Dendritic cell treated with granulocyte-macrophage colony-stimulating factor and Interleukin-4, amounts not matched to agents 40 ng/mL and 50 ng/mL, for 4 days (primary cell): ENCODE measurements at regions not wholly inside any gene's neighbourhood (a gene's known extent, or its start where the extent isn't known, plus 50 kb on each side); places are given as distances from the start of the nearest gene placed in this dataset.

Experiments
- H3K27ac Mint-ChIP-seq: one replicate; pipeline ENCODE4 v1.8.0; 2022; ENCODE audit warnings: mild to moderate bottlenecking, mixed read lengths
- H3K27me3 Mint-ChIP-seq: one replicate; pipeline ENCODE4 v1.8.0; 2022; ENCODE audit warnings: mild to moderate bottlenecking, mixed read lengths
- H3K36me3 Mint-ChIP-seq: one replicate; pipeline ENCODE4 v1.8.0; 2022; ENCODE audit warnings: low read depth, mixed read lengths
- H3K4me1 Mint-ChIP-seq: one replicate; pipeline ENCODE4 v1.8.0; 2022; ENCODE audit warnings: low read depth, mixed read lengths
- H3K4me3 Mint-ChIP-seq: one replicate; pipeline ENCODE4 v1.8.0; 2022; ENCODE audit warnings: mild to moderate bottlenecking, moderate library complexity, mixed read lengths
- H3K9me3 Mint-ChIP-seq: one replicate; pipeline ENCODE4 v1.8.0; 2022; ENCODE audit warnings: mixed read lengths
- intact Hi-C: fragments of 100-400 bp; cut with micrococcal nuclease; formaldehyde crosslinking; loops from one replicate; pipeline ENCODE4 v1.15.0; 2022

DNA sequence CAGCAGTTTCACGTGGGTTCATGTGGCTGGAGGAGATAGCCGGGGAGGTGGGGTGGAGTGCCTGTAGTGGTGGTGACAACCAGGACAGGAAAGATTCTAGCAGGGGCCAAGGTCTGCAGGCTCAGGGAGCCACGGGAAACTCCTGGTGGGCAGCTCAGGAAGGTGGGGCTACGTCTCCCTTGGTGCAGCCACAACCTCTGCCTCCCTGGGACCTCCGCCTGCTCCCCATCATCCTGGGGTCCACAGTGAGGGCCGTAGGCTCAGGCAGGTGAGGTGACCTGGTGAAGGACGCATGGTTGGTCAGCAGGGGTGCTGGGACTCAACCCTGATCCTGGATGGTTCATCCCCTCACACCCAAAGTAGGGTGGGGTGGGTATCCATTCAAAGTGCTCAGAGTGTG, 524.1 kb downstream of the TBC1D22A start:
- H3K27me3 Mint-ChIP-seq: no peaks in the 10 kb centered on the region
- H3K36me3 Mint-ChIP-seq: no peaks in the 10 kb centered on the region
- H3K9me3 Mint-ChIP-seq: no peaks in the 10 kb centered on the region
- H3K4me1 Mint-ChIP-seq: no peaks in the 10 kb centered on the region
- no peak overlapping the region for H3K4me3 Mint-ChIP-seq
- no peak overlapping the region for H3K27ac Mint-ChIP-seq
- intact Hi-C loops: no loop called here

DNA sequence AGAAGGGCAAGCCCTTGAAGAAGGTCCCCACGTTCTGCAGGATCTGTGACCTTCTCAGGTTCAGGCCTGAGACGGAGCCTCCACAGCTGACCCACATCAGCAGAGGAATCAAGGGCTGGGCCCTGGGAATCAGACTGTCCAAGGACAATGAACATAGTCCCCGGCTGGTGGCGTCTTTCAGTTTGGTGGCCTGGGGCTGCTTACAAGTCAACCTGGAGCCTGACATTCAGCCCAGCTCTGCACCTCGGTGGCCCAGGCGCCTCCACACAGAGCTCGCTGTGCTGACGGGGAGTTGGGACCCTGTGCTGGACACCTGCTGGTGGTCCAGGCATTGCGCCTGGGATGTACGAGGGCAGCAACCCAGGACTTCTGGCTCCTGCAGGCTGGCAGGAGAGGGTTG, 523.5 kb downstream of the TBC1D22A start:
- Mint-ChIP-seq H3K27me3 (no peaks in the 10 kb centered on the region), H3K4me3 (no peak overlapping the region), H3K9me3 (no peaks in the 10 kb centered on the region), H3K27ac (no peak overlapping the region), H3K36me3 (no peaks in the 10 kb centered on the region), H3K4me1 (no peaks in the 10 kb centered on the region)
- intact Hi-C loops: no loop called here

DNA sequence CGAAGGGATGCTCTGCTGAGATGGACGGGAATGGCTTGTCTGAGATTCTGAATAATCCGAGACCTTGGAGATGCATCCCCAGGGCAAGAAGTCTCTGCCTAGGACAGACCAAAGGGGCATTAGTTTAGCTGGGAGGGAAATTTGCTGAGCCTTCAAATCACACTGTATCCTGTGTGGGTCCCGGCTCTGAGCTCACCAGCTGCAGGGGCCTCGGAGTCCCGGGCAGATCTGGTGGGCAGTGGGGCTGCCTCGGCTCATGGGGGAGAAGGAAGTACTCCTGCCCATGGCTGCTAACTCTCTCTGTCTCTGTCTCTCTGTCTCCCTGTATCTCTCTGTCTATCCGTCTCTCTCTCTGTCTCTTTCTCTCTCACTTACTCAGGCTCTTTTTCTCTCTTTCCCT, 522.4 kb downstream of the TBC1D22A start:
- H3K27ac Mint-ChIP-seq: no peak overlapping the region
- H3K27me3 Mint-ChIP-seq: no peaks in the 10 kb centered on the region

DNA sequence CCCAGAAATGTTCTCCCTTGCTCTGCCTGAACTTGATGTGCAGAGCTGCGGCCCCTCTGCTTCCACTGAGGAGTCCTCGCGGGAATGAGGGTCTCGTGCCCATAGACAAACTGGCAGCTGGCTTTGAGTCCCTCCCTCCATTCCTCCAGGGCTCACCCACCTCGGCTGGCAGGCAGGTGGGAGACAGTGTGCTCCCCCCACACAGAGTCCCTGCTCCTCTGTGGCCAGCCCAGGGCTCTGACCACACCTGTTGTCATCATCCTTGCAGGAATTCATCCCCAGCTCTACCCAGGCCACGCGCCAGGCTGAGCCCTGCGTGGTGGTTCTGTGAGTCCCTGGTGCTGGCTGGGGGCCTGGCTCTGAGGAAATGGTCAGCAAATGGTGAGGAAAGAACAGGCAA, 521.9 kb downstream of the TBC1D22A start:
- H3K27ac Mint-ChIP-seq: no peak overlapping the region
- no peaks in the 10 kb centered on the region for H3K36me3 Mint-ChIP-seq
- no peaks in the 10 kb centered on the region for H3K4me1 Mint-ChIP-seq
- no peaks in the 10 kb centered on the region for H3K9me3 Mint-ChIP-seq
- H3K27me3 Mint-ChIP-seq: no peaks in the 10 kb centered on the region
- intact Hi-C loops: no loop called here
- H3K4me3 Mint-ChIP-seq: no peak overlapping the region

More for the DNA sequence above, 522.4 kb downstream of the TBC1D22A start:
- Mint-ChIP-seq H3K4me1 (no peaks in the 10 kb centered on the region), H3K9me3 (no peaks in the 10 kb centered on the region), H3K4me3 (no peak overlapping the region), H3K36me3 (no peaks in the 10 kb centered on the region)
- intact Hi-C loops: no loop called here

DNA sequence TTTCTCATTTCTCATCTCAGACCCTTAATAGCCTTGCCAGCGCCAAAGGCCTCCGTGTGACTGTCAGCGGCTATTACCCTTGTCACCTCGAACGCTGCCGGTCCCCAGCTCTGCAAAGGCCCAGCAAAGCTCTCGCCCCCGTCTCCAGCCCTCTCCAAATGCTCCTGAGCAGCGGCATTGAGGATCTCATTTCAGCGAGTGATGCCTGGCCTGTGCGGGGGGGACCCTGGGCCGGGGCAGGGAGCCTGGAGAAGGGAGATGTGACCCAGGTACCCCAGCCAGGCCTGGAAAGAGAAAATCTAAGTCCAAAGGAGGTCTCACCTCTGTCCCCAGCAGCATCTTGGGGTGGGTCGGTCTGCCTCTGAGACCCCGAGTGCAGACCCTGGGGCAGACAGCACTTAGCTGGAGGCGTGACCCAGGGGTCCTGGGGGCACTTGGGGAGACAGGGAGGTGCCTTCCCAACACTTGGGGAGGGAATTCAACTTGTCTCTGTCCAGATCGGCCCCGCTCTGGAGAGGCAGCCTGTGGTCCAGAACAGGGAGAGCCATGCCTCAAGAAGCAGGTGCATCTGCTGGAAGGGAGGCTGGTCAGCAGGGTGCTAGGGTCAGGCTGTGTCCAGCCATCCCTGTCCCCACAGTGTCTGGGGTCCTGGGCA, 521.3 kb downstream of the TBC1D22A start:
- H3K36me3 Mint-ChIP-seq: no peaks in the 10 kb centered on the region
- no peak overlapping the region for H3K27ac Mint-ChIP-seq
- no peak overlapping the region for H3K4me3 Mint-ChIP-seq
- H3K4me1 Mint-ChIP-seq: no peaks in the 10 kb centered on the region
- H3K9me3 Mint-ChIP-seq: no peaks in the 10 kb centered on the region
- intact Hi-C loops: no loop called here
- H3K27me3 Mint-ChIP-seq: no peaks in the 10 kb centered on the region

DNA sequence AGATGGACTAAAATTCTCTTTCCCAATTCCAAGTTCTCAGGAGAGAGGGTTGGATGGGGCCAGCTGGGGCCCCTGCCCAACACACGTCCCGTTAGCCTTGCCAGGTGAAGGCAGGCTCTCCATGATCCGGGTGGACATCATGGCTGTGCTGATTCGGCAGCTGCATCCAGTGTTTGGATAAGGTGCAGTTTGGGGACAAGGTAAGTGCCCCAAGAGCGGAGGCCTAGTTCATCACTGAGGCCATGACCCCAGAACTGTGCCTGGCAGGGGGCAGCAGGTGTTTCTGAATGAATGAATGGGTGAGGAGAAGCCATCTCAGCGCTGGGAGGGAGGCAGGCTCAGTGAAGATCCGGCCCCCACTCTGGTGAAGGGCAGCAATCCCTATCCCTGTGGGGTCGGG, 520.4 kb downstream of the TBC1D22A start:
- Mint-ChIP-seq H3K9me3 (no peaks in the 10 kb centered on the region), H3K4me3 (no peak overlapping the region), H3K36me3 (no peaks in the 10 kb centered on the region), H3K27ac (no peak overlapping the region), H3K4me1 (no peaks in the 10 kb centered on the region), H3K27me3 (no peaks in the 10 kb centered on the region)
- intact Hi-C loops: no loop called here

DNA sequence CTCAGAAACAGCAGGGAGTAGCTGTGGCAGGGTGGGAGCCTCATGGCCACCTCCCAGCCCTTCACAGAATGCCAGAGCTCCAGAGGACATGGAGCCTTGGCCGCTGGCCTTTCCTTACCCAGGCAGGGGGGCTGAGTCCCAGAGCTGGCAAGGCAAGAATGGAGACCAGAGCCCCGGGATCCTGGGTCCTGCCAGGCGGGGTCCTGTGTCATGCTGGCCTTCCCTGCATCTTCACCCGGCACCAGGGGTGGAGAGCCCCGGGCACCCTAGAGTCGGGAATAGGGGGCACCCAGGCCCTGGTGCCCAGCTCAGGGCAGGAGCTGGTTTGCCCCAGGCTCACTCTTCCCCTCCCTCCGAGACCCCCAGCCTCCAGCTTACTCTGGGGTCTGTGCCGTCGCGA, 519.9 kb downstream of the TBC1D22A start:
- intact Hi-C loops: no loop called here
- H3K9me3 Mint-ChIP-seq: no peaks in the 10 kb centered on the region
- H3K4me1 Mint-ChIP-seq: no peaks in the 10 kb centered on the region
- H3K27me3 Mint-ChIP-seq: no peaks in the 10 kb centered on the region
- no peak overlapping the region for H3K27ac Mint-ChIP-seq
- no peak overlapping the region for H3K4me3 Mint-ChIP-seq
- no peaks in the 10 kb centered on the region for H3K36me3 Mint-ChIP-seq

DNA sequence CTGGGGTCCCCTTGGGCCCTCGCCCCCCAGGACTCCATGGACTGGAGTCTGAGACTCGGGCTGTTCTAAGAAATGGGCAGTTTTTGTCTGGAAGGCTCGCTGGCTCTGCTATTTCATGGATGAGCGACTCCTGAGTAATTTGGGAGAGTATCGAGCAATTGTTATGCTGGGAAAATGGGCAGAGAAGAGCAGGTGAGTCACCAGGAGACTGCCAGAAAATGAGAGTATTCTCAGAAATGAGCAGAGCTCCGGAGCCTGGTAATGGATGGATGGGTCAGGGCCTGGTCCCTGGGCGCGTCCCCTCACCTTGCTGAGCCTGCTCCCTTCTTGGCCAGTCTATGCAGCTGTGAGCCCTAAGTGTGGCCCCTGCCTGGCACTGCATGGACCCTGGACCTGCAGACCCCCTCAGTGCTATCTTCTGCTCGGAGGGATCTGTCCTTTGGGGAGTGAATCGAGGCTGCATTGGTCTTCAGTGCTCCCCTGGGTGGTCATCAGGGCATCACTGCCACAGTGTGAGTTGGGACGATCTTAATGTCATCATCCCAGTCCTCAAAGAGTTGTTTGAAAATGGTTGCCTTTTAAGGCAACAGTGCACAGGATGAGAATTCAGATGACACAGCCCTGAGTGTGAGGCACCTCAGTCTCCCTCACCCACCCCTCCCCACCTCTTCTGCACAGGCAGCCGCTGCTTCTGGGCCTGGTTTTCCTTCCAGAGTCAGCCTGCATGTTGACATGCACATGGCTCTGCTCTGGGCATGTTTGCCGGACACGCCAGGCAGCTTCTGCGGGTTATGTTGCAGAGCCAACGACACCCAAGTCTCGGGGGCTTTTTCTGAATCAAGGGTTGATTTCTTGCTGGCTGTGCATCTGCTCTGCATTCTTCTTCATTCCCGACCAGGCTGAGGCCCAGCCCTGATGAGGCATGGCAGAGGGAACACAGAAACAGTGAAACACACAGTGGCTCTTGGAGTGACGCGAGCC, 519.0 kb downstream of the TBC1D22A start:
- H3K27ac Mint-ChIP-seq: no peak overlapping the region
- no peaks in the 10 kb centered on the region for H3K9me3 Mint-ChIP-seq
- H3K27me3 Mint-ChIP-seq: no peaks in the 10 kb centered on the region
- H3K4me3 Mint-ChIP-seq: no peak overlapping the region
- no peaks in the 10 kb centered on the region for H3K36me3 Mint-ChIP-seq
- no peaks in the 10 kb centered on the region for H3K4me1 Mint-ChIP-seq
- intact Hi-C loops: no loop called here

DNA sequence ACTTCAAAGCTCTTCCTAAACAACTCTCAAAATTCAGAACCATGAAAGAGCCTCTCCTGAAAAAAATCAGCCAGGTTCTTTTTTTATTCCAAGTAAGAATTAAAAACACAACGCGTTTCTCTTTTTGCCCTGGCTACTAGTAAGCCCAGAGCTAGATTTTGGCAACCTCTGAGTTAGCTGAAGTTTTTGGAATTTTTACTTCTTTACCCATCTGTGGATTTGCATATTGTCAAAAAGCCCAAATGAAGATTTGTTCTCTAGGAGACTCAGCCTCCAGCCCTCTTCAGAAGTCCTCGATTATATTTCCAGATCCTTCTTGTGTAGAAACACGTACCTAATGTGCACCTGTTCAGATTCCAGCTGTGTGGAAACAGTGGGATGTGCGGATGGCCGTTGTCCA, 517.9 kb downstream of the TBC1D22A start:
- no peaks in the 10 kb centered on the region for H3K4me1 Mint-ChIP-seq
- no peaks in the 10 kb centered on the region for H3K9me3 Mint-ChIP-seq
- H3K27me3 Mint-ChIP-seq: peaks cover 4% of the 10 kb centered on the region
- H3K27ac Mint-ChIP-seq: no peak overlapping the region
- H3K4me3 Mint-ChIP-seq: no peak overlapping the region
- no peaks in the 10 kb centered on the region for H3K36me3 Mint-ChIP-seq
- intact Hi-C loops: no loop called here

DNA sequence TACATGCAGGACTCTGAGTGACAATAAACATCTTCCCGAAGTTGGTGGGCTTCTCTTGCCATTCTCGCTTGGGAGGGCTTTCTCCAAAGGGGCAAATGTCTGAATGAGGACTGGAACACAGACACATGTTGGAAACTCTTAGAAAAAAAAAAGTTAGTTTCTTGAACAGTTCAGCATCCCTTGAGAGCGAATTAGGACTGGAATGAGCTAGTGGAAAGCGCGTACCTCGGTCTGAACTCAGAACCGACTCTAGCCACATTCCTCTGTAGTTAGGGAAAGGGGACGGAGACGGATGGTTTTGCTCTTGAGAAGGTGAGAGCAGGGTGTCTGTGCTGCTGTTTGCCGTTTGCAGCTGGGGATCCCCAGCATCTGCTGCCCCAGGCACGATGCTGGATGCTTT, 517.3 kb downstream of the TBC1D22A start:
- Mint-ChIP-seq H3K36me3 (no peaks in the 10 kb centered on the region), H3K27ac (no peak overlapping the region), H3K9me3 (no peaks in the 10 kb centered on the region), H3K4me3 (no peak overlapping the region), H3K27me3 (peaks cover 4% of the 10 kb centered on the region), H3K4me1 (no peaks in the 10 kb centered on the region)
- intact Hi-C loops: no loop called here

DNA sequence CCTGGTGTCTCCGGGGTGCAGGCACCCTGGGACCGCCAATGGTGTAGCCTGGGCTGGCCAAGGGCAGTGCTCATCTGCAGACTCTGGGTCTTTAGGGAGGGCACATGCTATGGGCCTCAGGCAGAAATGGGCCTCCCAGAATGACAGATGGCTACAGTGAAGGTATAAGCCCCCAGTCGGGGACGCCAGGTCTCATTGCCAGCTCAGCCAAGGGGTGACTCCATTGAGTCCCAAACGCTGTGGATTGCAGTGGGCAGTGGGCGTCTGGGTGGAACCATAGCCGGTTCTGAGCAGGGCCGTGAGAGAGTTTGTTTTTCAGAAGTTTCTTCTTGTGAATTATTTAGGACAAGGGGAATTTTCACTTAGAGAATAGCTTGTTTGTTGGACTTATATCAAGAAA, 516.9 kb downstream of the TBC1D22A start:
- H3K4me1 Mint-ChIP-seq: no peaks in the 10 kb centered on the region
- H3K36me3 Mint-ChIP-seq: no peaks in the 10 kb centered on the region
- H3K9me3 Mint-ChIP-seq: no peaks in the 10 kb centered on the region
- H3K4me3 Mint-ChIP-seq: no peak overlapping the region
- no peak overlapping the region for H3K27ac Mint-ChIP-seq
- intact Hi-C loops: no loop called here
- H3K27me3 Mint-ChIP-seq: peaks cover 4% of the 10 kb centered on the region

DNA sequence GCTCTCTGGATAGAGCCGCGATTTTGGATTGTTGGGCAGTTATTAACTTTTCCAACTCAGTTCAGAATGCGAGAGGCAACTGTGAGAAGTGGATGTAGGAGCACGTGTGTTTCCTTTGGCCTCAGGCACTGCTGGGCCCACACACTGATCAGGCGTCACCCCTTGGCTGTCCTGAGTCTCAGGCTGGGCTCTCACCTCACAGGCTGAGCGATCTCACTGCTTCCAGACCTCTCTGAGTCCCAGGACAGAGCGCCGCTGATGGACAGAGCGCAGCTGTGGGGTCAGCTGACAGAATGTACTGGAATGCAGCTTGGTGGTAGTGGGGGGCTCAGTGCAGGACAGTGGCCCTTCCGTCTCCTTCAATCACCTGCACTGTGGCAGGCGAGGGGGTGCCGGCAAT, 516.2 kb downstream of the TBC1D22A start:
- Mint-ChIP-seq H3K4me1 (no peaks in the 10 kb centered on the region), H3K27ac (no peak overlapping the region), H3K9me3 (no peaks in the 10 kb centered on the region), H3K36me3 (no peaks in the 10 kb centered on the region), H3K27me3 (peaks cover 4% of the 10 kb centered on the region), H3K4me3 (no peak overlapping the region)
- intact Hi-C loops: no loop called here

DNA sequence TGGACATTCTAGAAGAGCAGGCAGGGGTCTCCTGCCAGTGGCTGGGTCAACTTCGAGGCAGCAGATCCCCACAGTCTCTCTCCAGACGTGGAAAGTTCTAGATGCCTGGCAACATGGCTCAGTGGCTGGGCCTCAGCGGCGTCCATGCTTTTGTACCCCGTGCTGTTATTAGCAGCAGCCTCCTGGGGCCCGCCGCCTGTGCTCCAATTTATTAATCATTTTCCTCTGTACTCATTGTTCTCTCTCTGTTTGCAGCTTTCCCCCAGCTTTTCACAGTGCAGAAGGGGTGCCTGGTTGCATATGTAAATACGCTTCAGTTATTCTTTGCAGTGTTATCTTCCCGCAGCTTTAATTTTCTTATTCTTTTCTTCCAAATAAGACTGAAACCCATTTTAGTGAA, 515.1 kb downstream of the TBC1D22A start:
- no peak overlapping the region for H3K27ac Mint-ChIP-seq
- peaks cover 4% of the 10 kb centered on the region for H3K27me3 Mint-ChIP-seq
- no peaks in the 10 kb centered on the region for H3K4me1 Mint-ChIP-seq
- no peak overlapping the region for H3K4me3 Mint-ChIP-seq
- no peaks in the 10 kb centered on the region for H3K9me3 Mint-ChIP-seq
- intact Hi-C loops: no loop called here
- H3K36me3 Mint-ChIP-seq: no peaks in the 10 kb centered on the region

DNA sequence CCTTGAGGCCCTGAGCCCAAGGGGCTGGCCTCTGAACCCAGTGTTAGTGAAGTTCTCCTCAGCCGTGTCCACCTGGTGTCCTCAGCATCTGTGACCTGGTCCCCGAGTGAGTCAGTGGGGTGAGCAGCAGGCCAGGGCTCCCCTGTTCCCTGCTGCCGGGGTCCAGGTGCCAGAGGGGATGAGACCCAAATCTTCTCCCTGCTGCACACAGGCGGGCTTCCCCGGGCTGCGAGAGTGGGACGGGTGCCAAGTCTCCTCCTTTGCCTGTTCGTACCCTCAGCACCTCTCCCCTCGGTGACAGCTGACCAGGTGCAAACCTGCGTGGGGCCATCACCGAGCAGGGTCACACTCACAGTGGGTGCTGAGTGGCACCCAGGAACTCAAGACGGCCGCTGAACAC, 514.5 kb downstream of the TBC1D22A start:
- no peaks in the 10 kb centered on the region for H3K9me3 Mint-ChIP-seq
- peaks cover 4% of the 10 kb centered on the region for H3K27me3 Mint-ChIP-seq
- no peaks in the 10 kb centered on the region for H3K4me1 Mint-ChIP-seq
- H3K36me3 Mint-ChIP-seq: no peaks in the 10 kb centered on the region
- intact Hi-C loops: no loop called here
- H3K27ac Mint-ChIP-seq: no peak overlapping the region
- no peak overlapping the region for H3K4me3 Mint-ChIP-seq
